HPDE6-E6E7 (cell line): ENCODE measurements at regions not wholly inside any gene's neighbourhood (a gene's known extent, or its start where the extent isn't known, plus 50 kb on each side); places are given as distances from the start of the nearest gene placed in this dataset.

Experiments used
- DNase-seq: peaks from one replicate; pipeline ENCODE4 v3.0.0; 2011; ENCODE audit warnings: missing footprints; ENCODE audit errors: extremely low spot score

DNA sequence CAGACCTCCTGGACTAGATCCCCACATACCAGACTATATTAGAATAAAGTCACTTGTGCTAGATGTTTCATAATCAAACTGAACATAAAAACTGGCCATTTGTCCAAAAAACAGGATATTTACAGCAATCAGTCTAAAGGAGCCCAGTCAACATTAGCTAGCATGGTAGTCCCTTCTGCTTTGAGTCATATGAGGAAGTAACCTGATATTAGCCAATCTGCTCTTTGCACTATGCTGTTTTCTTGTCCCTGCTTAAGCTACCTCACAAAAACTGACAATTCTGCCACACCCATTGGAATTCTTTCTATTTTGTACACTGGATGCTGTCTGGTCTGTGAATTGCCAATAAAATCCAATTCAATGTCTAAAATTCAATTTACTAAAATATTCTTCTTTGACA lies 1824.2 kb downstream of the OLFM4 start:
- no peak for DNase-seq

DNA sequence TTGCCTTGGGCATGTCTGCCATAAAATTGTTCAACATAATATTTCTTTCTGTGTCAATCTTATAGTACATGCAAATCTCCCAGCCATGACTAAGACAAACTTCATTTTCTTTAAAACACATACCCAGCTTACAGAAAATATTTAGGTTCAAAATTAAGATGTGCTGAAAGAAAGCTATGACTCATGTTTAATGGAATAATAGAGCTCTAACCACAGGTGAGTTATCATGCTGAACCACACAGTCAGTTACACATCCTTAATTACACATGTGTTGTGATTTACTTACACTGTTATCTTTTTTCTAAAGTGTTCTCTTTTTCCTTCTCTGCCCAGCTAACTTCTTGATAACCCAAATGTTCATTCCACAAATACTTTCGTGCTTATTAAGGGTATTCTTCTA lies 1831.2 kb downstream of the OLFM4 start:
- DNase-seq: peak; percentile 13

DNA sequence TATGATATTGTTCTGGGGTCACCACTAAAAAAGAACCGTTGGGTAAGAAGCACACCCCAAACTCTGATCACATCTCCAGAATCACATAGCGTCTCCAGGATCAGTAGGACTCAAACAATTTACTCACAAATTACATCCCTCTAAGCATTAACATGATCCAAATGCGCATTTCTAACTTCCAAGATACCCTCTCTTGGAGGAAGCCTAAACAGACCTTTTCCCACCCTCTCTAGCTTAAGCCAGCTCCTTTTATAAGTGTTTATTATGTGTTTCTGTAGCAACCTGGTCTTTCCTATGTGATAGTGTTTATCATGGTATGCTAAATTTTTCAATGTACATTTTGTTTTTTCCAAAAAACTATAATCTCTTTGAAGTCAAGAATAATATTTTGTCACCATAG lies 1846.5 kb downstream of the OLFM4 start:
- no peak for DNase-seq

DNA sequence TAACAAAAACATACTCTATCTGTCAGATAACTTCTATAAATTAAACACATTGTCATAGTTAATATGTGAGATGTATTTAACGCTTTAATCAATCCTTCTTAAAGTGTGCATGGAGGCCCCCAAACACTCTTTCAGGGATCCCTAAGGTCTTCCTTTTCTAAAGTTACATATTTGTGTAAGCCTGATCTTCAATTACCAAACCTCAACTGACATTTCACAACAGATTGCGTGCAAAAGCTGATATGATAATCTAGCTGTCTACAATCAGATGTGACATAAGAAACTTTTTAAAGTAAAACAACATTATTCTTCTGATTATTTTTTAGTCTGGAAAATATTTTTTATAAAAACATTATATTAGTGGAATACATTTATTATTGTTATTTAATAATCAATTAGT lies 1850.4 kb downstream of the OLFM4 start:
- no peak for DNase-seq

DNA sequence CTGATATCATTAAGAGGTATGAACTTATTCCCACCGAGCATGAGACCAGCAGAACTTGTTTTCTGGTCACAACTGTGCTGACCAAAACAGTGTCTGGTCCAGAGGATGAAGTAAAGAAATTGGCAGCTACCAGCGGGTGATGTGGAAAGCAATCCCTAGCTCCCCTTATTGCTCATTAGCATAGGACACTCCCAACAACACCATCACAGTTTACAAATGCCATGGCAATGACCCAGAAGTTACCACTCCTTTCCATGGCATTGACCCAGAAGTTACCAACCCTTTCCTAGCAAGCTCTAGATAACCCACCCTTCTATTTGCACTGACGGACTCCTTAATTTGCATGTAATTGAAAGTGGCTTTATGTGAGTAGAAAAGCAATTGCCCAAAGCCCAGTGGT lies 1856.1 kb downstream of the OLFM4 start:
- DNase-seq: no peak

DNA sequence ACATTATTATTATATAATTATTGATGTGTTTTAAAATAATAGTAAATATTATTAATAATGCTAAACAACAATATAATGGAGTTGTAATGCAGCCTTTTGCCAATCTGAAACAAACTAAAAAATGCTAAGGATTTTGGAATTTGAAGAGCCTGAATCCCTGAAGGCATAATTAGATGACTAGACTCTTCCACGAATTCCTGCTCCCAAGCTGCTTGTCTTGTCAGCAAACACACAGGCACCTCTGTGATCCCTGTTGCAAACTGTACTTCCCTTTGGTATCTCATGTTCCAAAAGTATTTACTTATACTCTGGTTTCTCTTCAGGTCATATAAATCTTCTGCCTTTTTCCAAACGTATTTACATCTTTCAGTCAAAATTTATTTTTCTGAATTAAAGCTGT lies 1862.4 kb downstream of the OLFM4 start:
- no peak for DNase-seq

DNA sequence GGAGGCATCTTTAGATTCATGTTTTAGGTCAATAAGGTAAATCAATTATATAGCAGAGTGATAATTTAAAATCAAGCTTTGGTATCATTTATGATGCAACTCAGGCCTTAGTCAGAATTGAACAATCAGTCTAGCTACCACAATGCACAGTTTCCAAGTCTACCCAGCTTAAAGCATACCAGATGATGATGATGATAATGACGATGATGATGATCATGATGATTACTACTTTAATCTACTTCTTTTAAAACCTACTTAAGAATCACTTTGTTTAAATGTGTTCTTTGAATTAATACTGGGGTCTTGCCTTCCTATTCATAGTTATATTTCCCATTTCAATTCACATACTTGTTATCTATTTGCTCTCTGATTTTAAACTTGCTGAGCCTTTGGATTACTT lies 1872.7 kb downstream of the OLFM4 start:
- DNase-seq: no peak

DNA sequence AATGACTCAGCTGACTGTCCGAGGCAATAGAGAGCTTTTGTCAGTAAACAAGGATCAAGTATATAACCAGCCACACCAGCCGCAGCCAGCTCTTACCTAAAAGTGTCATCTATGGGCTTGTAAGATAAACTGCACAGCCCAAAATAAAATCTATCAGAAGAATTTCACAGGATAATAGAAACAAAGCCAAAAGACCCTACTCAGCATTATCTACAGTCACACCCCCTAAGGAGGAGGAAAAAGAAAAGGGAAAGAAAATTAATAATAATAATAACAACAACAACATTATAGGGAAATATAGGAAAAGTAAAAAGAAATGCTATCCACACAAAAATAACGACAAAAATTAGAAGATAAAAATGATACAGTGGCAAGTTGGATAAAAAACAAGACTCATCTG lies 1883.8 kb downstream of the OLFM4 start:
- DNase-seq: no peak

DNA sequence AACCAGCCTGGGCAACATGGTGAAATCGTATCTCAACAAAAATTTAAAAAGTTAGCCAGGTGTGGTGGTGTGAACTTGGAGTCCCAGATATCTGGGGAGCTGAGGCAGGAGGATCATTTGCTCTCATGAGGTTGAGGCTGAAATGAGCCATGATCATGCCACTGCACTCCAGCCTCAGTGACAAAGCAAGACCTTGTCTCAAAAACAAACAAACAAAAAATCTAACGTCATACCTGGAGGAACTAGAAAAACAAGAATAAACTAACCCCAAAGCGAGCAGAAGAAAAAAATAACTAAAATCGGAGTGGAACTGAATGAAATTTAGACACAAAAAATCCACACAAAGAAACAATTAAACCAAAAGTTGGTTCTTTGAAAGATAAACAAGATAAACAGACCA lies 1885.1 kb downstream of the OLFM4 start:
- no peak for DNase-seq

DNA sequence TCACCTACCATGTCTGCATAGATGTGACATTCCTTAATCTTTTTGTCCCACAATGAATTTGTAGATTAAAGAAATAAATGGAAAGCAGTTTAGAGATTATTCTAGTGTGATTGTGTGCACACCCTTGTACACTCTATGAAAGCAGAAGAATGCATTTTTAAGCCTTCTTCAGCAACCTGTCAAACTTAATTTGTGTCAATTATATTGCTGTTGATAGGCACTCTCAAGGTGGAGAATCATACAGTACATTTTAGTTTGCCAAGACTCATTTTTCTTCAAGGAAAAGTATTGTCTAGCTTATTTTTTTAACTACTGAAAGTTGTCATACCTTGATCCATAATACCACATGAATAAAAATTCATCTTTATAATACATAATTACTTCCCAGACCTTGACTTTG lies 1898.9 kb downstream of the OLFM4 start:
- no peak for DNase-seq

DNA sequence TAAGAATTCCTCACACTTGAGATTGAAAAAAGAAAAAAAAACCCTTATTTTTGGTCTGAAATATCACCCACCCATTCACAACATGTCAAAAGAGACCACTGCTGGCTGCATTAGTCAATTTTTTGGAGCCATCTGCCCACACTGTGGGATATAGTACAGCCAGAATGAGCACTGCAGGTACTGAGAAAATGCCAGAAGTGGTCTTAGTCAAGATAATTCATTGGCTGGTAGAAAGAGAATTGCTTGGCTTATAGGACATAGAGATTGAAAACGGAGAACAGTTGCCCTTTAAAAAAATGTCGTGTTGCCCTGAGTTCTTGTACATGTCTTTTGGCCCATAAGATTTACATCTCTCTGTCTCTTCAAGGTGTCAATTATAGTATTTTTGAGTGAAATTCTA lies 1899.5 kb downstream of the OLFM4 start:
- no peak for DNase-seq

DNA sequence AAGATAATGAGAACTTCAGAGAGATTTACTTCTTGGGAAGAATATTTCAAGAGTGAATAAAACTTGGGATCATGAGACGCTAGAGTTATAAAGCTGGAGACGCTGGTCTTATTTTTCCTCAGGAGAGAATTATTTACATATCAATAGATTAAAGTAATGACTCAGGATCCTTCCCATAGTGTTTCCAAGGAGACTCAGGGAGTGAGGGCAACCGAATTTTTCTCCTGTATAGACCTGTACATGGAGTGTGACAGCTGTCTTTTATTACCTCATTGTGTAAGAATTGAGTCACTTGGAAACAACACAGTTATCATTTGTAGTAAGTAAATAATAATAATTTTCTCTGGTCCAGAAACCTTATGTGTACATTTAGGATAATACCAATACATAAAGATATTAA lies 1905.5 kb downstream of the OLFM4 start:
- peak; percentile 10 for DNase-seq

DNA sequence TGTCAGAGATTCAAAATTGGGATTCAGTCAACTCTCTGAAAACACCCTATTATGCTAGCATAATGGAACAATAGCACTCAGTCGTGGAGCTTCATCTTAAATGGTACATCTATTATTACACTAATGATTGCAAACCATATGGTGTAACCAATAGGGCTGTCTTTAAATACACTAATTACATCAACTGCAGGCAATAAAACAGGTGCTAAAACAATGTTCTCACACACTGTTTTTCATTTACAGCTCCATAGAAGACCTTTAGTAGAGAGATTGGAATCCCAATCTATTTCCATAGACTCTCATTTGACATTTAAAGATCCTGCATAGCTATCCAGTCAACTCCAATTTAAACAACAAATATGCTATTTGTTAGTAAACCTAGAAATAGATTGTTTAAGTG lies 1917.4 kb downstream of the OLFM4 start:
- no peak for DNase-seq

DNA sequence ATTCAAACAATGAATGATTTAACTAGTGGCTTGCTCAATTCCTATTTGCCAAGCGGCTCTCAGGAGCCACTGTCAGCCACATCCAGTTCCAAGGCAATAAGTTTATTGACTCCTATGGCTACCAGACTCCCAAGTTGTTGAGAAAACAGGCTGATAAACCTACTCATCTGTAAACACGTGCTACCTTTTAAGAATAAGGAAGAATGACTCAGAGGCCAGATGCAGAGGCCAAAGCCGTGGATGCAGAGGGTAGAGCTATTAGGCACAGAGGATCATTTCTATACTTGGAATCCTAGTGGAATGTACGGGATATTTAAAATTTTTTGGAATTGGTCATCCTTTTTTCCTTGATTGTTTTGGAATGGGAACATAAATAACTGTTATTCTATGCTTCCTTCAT lies 1921.1 kb downstream of the OLFM4 start:
- DNase-seq: no peak

DNA sequence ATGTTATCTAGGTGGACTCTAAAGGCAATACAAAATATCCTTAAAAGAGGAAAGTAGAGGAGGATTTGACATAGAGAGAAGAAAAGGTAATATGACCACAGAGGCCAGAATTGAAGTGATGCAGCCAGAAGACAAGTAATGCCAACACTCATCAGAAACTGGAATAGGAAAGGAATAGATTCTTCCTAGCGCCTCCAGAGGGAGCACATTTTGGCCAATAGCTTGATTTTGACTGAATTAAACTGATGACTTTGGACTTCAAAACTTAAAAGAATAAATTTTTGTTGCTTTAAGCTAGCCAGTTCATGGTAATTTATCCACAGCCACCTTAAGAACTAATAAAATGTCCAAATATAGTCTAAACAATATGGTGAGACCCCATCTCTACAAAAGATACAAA lies 1921.9 kb downstream of the OLFM4 start:
- DNase-seq: no peak

DNA sequence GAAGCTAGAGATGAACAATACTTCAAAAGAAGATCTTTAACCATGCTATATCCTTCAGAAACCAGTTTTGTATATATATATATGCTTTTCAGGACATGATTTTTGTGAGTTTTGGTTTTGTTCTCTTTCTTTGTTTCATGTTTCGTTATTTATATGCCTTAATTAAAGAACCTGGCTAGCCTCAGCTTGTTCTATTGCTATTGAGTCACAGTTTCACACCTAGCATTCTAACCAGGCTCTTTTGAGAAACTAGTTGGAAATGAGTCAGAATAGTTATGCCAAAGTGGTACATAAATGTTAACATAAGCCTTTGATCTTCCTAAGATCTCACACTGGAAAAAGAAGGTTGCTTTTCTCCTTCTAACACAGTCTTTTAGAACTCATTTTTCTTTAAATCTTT lies 1925.2 kb downstream of the OLFM4 start:
- DNase-seq: no peak

DNA sequence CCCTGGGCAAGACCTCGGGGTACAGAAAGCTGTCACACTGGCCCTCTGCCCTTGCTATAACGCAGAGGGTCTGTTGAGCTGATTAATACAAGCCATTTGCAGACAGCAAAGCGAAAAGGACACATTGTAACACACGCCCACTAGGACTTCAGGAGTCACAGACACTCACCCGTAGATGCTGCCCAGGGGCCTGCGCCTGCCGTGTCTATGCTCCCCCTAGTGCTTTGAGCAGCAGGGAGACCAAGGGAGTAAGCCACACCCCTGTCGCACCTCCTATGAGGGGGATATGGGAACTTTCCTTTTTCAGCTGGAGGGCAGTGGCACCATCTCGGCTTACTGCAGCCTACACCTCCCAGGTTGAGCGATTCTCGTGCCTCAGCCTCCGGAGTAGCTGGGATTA lies 1930.2 kb downstream of the OLFM4 start:
- no peak for DNase-seq

DNA sequence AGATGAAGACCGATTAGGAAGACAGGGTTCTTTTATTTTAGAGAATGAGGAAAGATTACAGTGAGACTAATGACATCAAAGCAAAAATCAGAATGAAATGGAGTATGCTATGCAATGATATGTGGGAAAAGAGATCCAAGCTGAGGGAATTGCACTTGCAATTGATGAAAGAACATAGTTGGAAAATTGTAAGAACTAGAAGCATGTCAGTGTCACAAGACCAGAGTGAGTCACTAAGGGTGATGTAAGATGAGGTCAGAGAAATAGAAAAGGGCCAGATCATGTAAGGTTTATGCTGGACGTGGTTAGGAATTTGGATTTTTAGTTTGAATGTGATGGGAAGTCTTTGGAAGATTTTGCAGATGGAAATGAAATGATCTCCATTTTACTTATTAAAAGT lies 1937.3 kb downstream of the OLFM4 start:
- DNase-seq: peak; percentile 12

DNA sequence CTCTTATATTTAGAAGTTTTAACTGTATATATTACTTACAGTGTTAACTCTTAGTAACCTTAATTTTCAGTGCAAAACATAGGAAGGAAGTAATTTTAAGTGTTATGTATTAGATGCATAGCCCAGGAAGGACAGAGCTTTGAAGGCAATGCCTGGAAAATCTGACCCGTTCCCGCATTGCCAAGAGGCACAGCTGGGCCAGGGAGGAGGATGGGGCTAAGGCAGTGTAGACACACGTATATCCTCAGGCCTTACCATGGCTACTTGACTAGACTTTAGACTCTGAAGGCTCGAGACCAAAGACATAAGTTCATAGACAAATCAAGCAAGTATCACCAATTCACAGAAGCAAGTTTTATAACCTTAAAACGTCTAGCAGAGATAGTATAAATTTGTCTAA lies 1944.2 kb downstream of the OLFM4 start:
- no peak for DNase-seq

DNA sequence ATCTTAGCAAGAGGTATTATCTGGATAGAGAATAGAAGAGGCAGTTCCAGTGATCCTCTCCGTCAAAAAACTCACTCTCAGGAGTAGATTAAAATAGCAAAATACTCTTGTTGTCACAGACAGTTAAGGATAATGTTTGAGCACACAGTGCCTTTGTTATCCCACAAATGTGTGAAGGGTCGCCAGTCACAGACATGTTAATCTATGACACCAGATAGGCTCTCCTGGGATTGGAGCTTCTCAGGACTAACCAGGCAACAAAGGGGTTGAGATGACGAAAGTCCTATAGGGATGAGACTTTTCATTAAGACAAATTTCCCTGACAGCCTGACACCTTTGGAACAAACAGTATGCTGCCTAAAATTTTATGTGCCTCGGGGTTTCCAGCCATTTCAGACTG lies 1947.1 kb downstream of the OLFM4 start:
- DNase-seq: no peak

DNA sequence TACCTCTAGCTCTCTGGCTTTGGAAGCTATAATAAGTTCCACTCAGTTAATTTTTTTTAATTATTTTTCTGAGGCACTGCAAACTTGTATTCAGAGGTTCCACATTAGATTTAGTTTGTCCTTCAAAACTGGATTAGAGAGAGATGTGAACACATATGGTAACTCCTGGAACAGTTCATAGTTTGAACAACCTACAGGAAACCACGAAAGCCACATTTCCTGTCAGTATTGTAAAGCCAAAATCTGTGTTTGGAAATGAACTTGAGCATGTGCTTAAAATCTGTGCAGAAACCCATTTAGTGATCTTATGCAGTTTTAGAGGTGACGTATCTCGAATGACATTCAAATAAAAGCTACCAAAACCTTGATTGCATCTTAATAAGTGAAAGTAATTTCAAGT lies 1952.0 kb downstream of the OLFM4 start:
- DNase-seq: no peak

DNA sequence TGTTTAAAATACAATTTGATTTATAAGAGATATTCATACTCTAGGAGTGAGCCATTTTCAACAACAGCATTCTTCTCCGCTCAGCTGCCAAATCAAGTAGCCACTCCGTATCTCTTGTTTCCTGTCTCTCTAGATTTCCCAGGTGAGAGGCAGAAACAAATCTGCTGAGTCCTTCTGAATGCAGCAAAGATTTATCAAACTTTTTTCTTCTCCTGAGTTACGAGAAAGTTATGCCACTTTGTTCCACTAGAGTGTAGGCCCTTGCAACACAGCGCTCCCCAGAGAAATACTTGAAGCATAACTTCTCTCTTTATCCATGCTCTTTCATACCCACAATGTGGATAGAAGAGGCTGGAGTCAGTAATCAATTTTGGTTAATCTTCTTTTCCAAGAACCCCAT lies 1960.8 kb downstream of the OLFM4 start:
- DNase-seq: no peak

DNA sequence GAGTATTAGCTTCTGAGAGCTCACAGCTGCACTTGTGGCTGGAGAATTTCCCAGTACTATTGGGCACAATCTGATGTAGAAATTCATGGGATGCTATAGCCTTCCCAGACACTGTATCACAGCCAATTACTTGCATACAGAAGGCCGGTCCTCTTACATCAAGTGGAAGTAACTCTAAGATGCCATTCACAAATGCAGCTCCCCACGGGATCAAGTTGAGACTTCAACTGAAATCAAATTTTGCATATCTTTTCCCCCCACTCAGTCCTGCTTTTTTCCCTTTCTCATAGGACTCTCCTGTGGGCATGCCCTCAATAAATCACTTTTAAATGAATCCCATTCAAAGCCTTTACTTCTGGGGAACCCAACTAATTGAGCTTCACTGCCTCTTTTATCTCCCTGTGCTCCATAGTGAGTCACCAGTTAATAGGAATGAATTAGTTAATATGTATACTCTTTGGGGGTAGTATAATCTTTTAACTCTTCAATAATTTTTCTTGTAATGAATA lies 1970.8 kb downstream of the OLFM4 start:
- no peak for DNase-seq

DNA sequence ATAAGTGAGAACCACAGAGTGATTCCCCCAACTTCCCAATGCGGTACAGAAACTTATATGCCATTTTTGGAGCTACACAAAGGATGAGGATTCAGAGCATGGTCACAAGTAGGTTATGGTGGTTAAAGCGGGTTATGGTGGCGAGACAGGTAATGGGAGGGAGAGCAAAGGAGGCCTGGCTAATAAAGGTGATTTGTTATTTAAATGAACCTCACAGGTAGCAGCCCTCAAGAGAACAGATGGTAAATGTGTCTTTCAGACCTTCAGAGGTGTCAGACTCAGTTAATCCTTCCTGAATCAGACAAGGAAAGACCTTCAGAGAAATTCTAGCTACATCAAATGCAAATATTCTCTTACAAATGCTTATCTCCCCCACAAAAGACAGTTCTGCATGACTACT lies 1971.4 kb downstream of the OLFM4 start:
- DNase-seq: no peak

DNA sequence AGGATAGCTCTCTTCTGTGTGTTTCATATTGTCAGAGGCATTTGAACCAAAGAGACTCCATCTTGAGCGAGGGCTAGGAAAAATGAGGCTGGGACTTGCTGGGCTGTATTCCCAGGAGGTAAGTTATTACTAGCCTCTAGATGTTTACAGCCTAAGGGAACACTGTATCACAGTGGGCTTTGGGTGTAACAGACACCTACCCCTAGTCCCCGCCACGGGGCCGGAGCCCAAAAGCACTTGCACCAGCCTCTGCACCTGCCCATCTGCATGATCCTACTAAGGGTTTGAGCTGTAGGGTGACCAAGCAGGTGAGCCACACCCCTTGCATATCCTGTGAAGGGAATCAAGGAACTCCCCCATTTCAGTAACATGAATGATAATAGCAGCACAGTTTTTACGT lies 1972.2 kb downstream of the OLFM4 start:
- DNase-seq: no peak
